ENCODE measurements at regions not wholly inside any gene's neighbourhood (a gene's known extent, or its start where the extent isn't known, plus 50 kb on each side); places are given as distances from the start of the nearest gene placed in this dataset.
"Not testable (repeated sequence)": the region's sequence is repeated elsewhere in the genome, so short reads cannot be mapped to it uniquely, and the experiment has no call there.

DNA sequence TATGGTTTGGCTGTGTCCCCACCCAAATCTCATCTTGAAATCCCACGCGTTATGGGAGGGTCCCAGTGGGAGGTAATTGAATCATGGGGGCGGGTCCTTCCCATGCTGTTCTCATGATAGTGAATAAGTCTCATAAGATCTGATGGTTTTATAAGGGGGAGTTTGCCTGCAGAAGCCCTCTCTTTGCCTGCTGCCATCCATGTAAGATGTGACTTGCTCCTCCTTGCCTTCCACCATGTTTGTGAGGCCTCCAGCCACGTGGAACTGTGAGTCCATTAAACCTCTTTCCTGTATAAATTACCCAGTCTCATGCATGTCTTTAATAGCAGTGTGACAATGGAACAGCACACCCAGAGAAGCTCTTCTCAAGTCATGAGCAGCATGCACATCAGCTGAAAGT, 119.1 kb upstream of the CARD11 start:
- not testable (repeated sequence) for DNase-seq

DNA sequence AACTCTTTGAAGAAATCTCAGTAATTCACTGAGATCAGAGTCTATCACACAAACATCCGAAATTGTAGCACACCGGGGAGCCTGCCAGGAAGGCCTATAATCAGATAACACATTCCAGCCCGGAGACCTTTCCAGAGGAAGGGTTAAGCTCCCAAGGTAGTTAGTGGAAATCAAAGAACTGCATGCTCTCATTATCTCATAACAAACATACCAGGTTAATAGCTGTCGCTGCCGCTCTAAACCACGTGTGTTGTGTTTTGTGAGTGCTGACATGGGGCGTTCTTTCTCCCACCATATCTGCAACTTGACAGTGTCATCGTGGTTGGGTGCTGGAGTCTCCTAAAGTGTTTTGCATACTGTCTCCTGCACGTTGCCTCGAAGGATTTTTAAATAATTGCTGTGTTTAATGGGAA, 120.7 kb upstream of the CARD11 start:
- no peak for DNase-seq

DNA sequence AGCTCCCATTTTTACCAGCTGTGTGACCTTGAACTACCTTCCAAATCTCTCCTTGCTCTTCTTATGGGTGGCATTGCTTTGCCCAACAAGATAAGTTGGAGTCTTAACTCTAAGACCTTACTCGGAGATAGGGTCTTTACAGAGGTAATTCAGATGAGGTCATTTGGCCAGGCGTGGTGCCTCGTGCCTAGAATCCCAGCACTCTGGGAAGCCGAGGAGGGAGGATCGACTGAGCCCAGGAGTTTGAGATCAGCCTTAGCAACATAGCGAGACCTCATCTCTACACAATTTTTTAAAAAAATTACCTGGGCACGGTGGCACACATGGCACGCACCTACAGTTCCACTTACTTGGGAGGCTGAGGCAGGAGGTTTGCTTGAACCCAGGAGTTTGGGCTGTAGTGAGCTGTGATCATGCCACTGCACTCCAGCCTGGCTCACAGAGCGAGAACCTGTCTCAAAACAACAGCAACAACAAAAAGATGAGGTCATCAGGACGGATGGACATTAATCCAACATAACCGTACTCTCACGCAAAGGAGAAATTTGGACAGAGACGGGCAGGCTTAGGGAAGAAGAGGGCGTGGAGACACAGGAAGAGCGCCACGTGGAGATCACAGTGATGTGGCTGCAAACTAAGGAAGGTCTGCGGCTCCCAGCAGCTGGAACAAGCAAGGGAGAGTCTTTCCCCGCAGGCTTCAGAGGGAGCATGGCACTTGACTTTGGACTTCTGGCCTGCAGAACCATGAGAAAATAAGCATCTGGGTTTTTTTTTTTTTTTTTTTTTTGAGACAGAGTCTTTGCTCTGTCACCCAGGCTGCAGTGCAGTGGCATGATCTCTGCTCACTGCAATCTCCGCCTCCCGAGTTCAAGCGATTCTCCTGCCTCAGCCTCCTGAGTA, 122.3 kb upstream of the CARD11 start:
- DNase-seq: no peak

DNA sequence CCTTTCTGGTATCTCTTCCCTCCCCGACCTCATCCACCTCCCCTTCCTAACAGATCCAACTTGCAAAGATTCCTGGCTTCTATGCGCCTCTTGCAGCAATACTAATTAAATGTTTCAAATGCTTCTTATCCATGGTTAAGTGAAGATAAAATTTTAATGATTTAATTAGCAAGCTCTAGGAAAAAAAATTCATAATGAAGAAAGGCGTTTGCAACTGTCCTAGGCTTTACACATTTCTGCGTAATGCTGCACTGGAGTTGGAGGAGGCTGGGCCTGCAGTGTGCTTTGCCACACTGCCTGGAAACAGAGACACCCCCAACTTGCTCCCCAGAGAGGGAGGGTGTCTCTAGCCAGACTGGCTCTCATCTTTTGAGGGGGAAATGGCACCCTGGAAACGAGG, 123.9 kb upstream of the CARD11 start:
- no peak for DNase-seq

DNA sequence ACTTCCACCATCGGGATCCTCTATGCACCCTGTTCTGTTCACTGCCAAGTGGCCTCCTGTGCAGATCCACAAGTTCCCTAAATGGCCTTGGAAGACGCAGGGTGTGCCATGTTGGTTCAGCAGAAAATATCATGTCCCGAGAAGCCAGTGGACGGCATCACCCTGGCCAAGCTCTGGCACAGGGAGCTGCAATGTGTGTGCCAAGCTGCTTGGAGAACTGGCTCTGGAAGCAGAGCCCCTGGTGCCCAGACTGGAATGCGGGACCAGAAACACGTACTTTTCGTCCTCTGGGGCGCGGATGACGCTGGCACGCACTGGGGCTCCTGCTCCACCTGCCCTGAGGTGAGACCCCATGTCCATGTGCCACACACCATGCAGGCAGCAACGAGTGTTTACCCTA, 124.7 kb upstream of the CARD11 start:
- no peak for DNase-seq

DNA sequence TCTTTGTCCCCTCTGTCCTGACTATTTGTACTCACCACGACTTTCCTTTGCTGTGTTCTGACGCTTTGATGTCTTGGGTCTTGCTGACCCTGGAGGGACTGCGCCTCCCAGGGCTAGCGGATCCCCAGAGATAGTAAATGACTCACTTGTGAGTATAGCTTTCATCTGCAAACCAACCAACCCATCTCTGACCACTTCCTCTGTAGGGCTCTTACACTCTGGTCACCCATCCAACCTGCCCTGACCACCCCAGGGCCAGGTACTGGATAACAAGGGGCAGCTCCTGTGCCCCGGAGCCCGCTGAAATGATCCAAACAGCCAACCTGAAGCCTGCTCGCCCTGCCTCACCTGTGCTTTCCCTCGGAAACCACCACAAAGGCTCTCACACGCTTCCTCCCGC, 125.2 kb upstream of the CARD11 start:
- no peak for DNase-seq

DNA sequence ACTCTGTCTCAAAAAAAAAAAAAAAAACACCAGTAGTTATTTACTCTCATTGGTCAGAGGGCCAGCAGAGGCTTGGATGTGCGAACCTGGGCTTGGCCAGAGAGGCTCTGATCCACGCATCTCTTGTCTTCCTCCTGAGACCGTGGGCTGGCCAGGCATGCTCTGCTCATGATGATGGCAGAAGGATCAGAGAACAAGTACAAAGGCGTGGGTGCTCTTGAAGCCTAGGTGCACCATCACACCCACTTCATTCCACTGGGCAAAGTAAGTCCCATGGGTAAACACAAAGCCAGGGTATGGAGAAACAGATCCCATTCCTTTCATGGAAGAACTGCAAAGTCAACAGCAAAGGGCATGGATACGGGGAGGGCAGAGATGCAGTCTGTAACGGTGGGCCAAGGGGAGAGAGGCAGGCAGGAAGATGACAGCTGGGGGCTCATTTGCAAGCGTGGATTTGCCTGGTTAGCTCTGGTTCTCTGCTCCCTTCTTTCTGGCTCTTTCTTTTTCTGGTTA, 128.2 kb upstream of the SDK1 start:
- no peak for DNase-seq

DNA sequence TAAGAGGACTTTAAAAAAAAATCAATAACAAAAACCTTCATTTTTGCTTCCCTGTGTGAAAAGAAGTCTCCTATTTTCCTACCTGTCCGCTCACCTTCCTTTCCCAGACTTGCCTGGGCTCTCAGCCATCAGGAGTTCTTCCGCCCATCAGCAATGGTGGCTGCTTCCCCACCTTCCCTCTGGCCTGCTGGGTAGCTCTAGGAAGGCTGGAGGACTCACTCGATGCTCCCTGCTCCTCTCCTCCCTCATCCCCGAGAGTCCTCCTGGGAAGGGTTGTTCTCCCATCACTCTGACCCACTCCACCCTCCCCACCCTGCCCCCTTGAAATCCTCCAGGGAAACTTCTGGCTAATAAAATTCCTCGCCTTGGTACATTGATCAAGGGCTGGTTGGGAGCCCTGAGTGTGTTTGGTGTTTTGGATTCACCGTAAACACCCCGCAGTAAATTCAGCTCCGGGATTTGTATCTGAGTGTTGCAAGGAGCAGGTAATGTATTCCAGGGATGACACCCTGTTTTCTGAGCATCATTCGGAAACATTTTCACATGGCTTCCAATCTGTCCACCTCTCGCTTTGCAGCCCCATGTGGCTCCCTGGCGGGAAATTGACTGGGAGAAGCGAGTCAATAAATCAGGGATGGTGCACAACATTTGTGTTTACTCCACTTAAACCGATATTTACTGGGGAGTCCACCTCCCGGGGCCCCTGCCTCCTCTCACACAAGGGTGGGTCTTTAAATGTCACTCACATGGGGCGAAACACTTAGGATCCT, 126.4 kb upstream of the SDK1 start:
- DNase-seq: no peak

DNA sequence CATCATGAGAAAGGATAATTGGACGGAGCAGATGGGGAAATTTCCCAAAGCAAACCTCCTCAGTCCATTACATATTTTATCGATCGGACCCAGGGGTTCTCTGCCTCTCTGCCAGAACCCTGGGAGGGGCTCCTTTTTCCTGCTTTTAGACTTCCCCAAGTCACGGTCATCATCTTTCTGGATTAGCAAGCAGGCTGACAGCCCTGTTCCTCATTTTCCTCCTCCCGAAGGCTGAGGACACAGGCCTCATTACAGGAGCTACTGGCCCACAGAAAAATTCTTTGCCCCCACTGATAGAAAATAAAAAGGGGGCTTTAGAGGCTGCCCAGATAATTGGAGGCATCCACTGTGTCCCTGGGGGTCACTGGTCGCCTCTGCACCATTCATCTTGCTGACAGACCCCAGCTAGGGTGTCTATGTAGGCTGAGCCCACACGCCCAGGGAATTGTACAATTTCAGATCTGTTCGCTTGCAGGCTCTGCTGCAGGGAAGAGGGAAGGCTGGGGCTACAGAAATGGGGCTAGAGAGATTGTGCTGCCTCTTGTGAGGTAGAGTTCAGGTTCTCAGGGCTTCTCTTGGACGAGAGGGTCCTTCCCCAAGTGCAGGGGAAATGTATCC, 125.7 kb upstream of the SDK1 start:
- DNase-seq: no peak

DNA sequence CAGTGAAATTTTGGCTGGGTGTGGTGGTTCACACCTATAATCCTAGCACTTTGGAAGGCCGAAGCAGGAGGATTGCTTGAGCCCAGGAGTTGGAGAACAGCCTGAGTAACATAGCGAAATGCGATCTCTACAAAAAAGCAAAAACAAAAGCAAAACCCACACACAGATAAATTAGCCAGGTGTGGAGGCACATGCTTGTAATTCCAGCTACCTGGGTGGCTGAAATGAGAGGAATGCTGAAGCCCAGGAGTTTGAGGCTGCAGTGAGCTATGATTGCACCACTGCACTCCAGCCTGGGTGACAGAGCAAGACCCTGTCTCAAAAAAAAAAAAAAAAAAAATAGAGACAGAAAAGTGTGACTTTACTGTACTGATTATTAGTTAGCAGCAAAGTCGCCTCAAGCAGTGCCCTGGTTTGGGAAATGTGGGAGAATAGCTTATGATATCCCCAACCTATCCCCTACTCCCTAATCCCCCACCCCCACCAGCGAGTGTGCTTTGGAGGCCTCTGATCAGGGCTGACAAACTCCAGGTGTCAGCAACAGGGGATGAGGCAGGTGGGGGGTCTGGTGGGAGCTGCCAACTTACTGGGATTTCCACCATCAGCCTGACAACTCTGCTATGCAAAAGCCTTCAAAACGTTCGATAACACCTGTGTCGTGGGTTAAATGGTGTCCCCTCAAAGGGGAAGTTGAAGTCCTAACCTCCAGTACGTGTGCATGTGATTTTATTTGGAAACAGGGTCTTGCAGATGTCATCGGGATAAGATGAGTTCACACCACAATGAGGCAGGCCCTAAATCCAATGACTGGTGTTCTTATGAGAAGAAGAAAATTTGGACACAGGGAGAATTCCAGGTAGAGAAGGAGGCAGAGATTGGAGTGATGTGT, 124.7 kb upstream of the SDK1 start:
- no peak for DNase-seq

DNA sequence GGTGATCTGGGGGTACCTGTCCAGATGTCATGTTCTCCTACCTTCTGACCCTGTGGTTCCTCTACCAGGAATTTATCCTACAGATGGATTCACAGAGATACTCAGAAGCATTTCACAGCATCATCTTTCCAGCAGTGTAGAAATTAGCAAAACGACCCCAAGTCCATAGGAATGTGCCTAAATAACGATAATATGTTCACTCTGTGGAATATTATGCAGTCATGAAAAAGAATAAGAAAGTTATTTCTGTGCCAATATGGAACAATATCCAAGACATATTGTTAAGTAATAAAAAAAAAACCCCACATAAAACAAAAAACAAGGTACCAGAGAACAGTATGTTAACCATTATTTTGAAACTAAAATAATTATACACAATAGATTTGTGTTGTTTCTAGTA, 123.8 kb upstream of the SDK1 start:
- DNase-seq: no peak

DNA sequence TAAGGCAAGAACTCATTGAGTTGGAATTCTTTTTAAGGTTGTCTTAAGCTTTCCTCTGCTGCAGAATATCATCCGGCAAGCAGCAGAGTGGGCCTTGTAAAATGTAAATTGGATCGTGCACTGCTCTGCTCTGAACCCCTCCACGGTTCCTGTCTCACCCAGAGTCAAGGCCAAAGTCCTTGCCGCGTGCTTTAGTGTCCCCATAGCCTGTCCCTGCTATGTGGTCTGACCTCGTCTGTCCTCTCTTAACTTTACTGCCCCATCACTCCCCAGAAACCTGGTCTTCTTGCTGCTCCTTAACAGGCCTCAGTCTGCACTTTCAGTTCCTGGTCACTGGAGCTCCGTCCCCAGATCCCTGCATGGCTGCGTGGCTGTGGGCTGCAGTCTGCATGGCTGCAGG, 121.6 kb upstream of the SDK1 start:
- DNase-seq: no peak

DNA sequence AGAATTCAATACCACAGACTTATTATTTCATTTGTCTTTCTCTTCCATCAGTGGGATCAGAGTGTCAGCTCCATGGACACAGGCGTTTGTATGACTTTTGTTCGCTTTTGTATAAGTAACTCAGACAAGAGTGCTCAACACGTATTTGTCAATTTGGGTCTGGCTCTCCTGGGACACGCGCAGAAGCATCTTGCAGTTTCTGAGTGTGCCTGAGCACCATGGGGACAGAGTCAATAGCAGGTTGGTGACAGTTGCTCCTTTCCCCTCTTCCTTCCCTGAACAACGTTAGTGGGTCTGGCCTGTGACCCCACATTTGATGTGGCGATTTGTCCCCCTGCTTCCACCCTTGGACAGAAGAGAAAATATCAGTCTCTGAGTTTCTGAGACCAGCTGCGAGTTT, 120.4 kb upstream of the SDK1 start:
- DNase-seq: no peak

DNA sequence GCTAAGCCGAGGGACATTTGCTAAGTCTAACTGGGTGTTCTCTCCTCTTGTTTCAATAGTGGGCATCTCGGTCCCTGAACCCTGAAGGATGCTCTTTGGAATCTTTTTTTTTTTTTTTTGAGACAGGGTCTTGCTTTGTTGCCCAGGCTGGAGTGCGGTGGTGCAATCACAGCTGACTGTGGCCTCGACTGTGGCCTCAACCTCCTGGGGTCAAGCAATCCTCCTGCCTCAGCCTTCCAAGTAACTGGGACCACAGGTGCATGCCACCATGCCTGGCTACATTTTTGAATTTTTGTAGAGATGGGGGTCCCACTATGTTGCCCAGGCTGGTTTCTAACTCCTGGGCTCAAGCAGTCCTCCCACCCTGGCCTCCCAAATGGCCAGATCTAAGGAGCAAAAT, 119.0 kb upstream of the SDK1 start:
- DNase-seq: not testable (repeated sequence)

DNA sequence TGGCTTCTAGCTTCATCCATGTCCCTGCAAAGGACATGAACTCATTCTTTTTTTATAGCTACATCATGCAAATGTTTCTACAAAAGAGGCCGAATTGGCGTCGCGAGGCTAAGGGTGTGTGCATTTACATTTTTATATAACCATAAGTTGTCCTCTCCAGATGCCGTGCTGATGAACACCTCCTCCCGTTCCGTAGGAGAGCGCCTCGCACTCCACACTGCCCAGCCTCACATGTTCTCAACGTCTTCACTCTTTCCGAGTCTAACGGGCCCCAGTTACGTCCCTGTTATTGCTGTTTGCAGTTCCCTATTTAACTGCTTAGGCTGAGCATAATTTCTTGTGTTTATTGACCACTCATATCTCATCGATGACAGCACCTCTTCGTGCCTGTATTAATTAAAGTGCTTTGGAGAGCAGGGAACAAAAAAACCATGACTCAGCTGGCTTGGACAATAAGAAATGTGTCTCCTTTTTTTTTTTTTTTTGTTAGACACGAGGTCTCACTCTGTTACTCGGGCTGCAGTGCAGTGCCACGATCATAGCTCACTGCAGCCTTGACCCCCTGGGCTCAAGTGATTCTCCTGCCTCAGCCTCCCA, 113.5 kb upstream of the SDK1 start:
- no peak for DNase-seq

DNA sequence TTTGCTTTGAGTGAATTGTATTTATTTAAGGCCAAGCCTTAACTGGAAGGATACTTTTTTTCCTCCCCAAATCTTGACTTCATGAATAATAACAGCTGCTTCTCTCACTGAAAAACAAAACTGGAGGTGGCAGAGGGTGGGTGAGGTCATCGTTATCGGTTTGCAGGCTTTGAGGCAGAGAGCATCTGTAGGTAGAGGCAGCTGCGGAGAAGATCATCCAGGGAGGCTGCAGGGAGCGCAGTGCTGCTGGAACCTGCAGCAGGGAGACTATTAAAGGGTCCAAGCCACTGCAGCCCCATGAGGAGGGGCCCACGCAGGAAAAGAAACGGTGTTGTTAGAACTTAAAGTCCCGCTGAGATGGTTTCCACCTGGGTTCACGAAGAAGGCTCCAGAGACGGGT, 112.1 kb upstream of the SDK1 start:
- no peak for DNase-seq

DNA sequence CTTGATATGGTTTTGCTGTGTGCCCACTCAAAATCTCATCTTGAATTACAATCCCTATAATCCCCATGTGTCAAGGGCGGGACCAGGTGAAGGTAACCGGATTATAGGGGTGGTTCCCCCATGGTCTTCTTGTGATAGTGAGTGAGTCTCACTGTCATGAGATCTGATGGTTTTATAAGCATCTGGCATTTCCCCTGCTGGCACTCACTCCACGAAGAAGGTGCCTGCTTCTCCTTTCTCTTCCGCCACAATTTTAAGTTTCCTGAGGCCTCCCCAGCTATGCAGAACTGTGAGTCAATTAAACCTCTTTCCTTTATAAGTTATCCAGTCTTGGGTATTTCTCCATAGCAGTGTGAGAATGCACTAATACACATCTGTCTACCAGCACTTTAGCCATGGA, 109.5 kb upstream of the SDK1 start:
- no peak for DNase-seq

DNA sequence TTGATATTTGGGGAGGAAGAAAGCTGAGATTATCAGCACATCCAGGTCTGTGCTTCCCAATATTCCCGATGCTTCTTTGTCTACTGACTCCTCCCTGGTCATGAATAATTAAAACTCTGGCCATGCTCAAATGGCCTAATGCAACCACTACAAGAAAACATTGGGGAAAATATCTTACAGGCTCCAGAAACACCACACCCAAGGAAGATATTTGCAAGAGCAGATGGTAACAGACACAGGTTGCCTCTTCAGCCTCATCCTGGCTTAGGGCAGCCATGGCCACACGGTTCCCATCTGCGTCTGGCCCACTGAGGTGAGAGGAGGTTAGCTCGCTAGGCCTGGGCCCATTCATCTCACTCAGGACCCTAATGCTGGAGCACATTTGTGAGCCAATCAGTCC, 108.4 kb upstream of the SDK1 start:
- DNase-seq: no peak

DNA sequence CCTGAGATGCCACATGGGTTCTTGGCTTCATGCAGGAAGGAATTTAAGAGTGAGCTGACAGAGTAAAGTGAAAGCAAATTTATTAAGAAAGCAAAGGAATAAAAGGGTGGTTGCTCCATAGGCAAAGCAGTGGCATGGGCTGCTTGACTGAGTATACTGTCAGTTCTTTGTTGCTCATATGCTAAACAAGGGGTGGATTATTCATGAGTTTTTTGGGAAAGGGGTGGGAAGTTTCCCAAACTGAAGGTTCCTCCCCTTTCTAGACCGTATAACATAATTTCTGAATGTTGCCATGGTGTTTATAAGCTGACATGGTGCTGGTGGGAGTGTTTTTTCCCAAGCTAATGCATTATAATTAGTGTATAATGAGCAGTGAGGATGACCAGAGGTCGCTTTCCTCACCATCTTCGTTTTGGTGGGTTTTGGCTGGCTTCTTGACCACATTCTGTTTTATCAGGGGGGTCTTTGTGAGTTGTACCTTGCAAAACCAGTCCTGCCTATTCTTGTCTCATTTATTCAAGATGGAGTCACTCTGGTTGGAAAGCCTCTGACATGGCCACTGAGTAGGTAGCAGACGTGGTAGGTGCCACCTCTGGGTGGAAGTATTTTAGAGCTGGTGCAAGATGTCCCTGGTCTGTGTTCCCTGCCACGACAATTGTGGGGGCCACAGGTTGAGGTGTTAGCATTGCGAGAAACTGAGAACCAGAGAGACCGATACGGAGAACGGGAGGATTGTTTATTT, 107.5 kb upstream of the SDK1 start:
- DNase-seq: no peak

DNA sequence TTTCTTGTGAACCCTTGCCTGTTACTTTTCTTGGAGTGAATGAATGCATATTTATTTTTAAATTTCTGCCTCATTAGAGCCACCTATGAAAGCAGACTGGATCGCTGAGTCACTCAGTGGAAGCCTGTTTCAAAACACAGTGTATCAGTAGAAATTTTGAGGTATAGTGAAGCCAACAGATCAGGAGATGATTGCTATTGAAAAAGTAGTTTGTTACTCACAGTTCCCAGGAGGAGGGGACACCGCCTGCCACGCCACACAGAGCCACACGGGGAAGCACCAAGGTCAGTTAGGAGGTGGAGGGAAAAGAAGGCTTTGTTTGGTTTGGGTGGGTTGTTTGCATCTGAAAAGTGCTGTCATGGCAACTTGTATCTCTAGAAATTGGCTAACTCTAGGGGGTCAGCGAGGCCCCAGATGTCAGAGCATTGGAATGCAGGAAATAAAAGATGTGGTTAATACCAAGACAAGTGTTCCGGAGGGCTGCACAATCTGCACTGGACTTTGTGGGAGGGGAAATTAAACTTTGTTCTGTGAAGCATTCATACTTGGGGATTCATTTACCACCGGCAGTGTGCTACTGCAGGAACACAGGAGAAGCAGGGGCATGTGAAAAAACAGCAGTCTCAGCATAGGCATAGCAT, 106.4 kb upstream of the SDK1 start:
- no peak for DNase-seq

DNA sequence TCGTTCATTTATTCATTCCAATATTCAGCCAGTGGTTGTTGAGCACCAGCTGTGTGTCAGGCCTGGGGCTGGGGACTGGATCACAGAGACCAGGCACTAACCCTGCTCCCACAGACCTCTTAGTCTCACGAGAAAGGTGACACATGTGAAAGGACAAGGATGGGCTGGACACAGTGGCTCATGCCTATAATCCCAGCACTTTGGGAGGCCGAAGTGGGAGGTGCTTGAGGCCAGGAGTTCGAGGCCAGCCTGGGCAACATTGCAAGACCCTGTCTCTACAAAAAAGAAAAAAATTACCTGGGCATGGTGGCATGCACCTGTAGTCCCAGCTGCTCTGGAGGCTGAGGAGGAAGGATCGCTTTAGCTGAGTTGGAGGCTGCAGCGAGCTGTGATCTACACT, 105.9 kb upstream of the SDK1 start:
- DNase-seq: no peak

All from activated CD4-positive, CD25-positive, alpha-beta regulatory T cell treated with anti-CD3 and anti-CD28 coated beads, Interleukin-2, amount 50 U/mL, for 72 hours (primary cell).